AG08395 (cell line): ENCODE measurements at regions not wholly inside any gene's neighbourhood (a gene's known extent, or its start where the extent isn't known, plus 50 kb on each side); places are given as distances from the start of the nearest gene placed in this dataset.
"Not testable (repeated sequence)": the region's sequence is repeated elsewhere in the genome, so short reads cannot be mapped to it uniquely, and the experiment has no call there.

Experiments
- DNase-seq: peaks from one replicate; pipeline ENCODE4 v3.0.0; 2012; ENCODE audit warnings: mixed read lengths, low spot score

DNA sequence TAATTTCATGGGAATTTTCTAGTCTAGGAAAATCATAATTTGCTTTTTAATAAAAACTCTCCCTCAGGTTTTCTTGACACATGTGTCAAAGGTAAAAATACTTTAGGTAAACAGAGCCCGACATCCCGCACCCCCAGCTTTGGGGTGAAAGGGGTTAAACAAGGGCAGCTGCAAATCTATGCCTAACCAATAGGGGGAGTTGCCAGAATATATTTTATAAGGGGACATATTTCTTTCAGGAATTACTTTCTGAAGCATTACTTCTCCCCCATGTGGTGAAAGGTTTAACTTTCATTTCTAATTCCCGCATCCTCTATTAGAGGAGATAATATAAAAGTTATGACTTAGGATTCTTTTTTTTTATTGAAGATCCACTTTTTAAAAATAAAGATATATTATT, 53.9 kb upstream of the HEPH start:
- DNase-seq: peak; percentile 16

GRCh38 chrX:66107860-66108259, 56.2 kb upstream of the HEPH start:
- not testable (repeated sequence) for DNase-seq

GRCh38 chrX:66102398-66102797, 61.6 kb upstream of the HEPH start:
- DNase-seq: not testable (repeated sequence)

DNA sequence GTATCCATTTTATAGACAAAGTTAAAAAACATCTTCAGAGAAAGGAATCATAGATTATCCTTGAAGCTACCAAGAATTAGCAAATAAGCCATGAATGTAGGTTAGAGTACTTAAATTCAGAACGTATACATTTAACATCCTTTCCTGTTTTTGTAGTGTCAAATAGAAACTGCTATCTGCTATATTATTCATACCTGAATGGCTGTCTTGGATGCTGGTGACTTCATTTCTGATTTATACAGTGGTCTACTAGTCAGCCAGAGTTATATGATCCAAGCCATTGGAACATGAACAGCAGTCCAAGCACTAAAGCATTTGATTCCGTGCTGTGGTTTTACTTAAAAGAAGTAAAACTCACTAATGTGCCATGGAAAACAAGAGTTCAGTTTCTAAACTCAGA, 58.3 kb upstream of the VSIG4 start:
- DNase-seq: no peak

- not testable (repeated sequence) for DNase-seq
Observed at GRCh38 chrX:66096987-66097386, 57.1 kb upstream of the VSIG4 start.

GRCh38 chrX:66090004-66090403, 50.1 kb upstream of the VSIG4 start:
- not testable (repeated sequence) for DNase-seq
